Activated T-cell treated with anti-CD3 and anti-CD28 coated beads for 24 hours (primary cell): ENCODE measurements at regions not wholly inside any gene's neighbourhood (a gene's known extent, or its start where the extent isn't known, plus 50 kb on each side); places are given as distances from the start of the nearest gene placed in this dataset.

ENCODE experiments used
- DNase-seq: peaks from one replicate; pipeline ENCODE4 v3.0.0-alpha.2; 2020; ENCODE audit warnings: low read depth

- DNase-seq, result no peak
These were observed 575.8 kb downstream of the TOX3 start for GRCh38 chr16:51971184-51971583.

GRCh38 chr16:51968749-51969148, 578.2 kb downstream of the TOX3 start:
- DNase-seq, result no peak

- no peak for DNase-seq
These were observed 579.3 kb downstream of the TOX3 start for GRCh38 chr16:51967646-51968045.

DNA sequence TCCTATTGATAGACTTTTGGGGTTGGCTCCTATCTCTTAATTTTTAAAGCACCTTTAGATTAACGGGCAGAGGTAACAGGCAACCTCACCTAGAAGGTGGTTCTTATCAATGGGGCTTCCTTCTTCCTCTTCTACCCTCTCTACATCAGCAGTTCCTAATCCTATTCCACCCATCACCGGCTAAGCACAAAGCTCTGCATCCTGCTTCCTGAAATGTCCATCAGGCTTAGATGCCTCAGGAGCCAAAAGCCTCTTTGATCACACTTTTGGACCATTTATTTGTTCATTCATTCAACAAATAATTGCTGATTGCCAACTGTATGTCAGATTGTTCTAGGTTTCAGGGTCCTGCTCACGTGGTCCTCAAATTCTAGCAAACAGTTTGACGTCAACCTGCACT, 586.0 kb downstream of the TOX3 start:
- DNase-seq, result no peak

DNA sequence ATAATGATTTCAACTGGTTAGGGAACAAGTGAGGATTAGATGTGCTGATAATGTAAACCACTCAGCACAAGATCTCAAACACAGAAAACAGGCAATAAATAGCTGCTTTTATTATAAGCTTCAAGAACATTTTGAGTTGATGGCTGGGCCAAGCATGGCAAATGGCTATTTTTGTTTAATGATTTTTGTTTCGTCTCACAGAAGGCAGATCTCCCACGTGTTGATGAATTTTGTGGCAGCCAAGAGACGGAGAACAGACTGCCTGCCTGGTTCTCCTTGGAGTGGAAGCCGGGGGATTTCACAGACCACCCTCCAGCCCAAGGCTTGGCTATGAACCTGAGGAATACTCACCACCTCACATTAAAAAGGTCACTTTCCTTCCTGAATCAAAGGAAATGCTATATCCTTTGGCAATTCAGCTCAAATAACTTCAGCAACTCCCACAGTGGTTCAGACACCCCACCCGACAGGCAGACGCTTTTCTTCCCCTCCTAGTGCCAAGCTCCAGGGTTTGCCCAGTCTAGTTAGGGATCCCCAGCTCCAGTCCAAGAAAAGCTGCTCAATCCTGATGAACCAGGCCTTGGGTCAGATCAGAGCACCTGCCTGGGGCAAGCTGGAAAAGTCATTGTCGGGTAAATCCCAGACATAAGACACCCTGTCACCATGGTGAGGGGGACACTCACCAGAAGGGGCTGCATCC, 593.5 kb downstream of the TOX3 start:
- no peak for DNase-seq

GRCh38 chr16:51952500-51952899, 594.4 kb downstream of the TOX3 start:
- DNase-seq, result no peak

DNA sequence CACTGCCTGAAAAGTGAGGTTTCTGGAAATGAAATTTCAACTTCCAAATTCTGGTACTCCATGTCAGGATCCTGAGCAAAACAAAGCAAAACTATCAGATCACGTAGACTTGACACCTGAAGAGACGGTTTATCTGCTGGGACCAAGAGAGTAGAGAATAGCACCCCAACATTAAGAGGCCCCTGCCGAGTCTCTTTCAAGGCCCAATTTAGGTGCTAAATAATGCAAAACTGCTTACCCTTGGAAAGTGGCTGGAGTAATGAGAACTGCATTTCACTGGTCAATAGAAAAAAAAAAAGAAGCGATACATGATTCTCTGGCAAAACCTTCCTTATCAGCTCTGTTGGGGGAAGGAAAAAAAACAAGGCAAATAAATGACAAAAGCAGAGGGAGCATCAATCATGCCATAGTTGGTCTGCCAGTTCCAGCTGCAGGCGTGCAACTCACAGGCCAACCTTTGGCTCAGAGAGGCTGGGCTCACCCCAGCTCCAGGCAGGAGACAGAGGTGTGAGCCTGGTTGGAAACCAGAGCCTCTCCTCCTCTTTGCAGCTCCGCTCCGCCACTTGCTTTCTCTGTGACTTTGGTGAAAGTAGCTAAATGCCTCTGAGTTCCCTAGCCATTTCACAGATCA, 595.2 kb downstream of the TOX3 start:
- DNase-seq, result no peak

DNA sequence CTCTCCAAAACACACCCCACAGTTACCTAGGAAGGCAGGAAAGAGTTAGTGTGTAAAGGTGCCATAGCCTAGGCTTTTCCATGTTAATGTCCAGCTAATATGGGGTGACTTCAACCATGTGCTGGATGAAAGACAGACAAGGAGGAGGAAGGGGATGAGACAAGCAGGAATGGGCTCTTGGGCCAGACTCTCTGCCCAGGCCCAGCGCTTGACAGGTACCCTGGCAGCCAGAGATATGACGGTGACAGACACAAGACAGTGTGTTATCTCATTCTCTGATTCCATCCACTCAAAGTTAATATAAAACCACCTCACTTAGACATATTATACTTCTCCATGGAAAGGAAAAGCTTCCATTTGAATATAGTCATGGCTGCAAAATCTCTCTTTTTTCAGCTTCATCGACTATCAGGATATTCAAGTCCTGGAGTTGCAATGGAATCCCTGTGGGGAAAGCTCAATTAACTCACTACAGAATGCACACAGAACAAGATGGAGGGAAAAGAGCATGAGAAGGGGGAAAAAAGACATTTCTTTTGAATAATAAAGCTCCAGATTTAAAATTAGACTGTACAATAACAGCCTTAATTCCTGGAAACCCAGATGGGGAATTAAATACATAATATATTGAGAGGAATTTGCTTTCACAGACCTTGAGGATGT, 596.7 kb downstream of the TOX3 start:
- no peak for DNase-seq

DNA sequence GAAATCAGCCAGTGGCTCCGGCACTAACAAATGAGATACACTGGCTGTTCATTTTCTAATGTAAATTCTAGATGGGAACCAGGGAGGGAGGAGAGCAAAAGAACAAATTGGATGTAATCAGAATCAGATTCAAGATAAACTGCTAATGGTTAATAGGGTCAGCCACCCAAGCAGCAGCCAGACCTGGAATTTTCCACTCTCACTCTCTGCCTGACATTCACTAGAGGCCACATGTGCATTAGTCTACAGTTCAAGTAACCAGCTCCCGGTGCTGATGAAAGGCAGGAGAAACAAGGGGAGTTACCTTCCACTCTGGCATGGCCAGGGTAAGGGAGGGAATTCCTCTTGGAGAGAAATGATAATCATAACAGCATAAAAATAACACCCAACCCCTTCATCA, 597.7 kb downstream of the TOX3 start:
- DNase-seq, result no peak

DNA sequence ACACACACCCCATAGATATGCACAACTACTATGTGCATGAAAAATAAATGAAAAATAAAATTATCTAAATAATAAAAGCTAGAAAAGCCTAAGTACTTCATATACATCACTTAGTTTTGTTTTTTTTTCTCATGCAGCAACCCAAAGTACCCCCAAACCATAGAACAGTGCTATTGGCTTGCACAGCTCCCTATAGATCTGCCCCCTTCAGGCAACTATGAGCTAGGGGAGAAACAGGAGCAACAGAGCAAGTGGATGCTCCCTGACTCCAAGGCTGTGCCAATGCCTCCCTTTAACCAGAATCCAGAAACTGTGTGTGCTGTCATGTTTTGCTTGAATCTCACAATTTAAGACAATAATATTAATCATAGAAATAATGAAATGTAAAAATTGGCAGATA, 605.5 kb downstream of the TOX3 start:
- DNase-seq, result no peak

- DNase-seq, result no peak
These were observed 606.8 kb downstream of the TOX3 start for GRCh38 chr16:51940183-51940582.

GRCh38 chr16:51939378-51939871, 607.5 kb downstream of the TOX3 start:
- DNase-seq, result no peak

- no peak for DNase-seq
These were observed 608.1 kb downstream of the TOX3 start for GRCh38 chr16:51938861-51939260.

GRCh38 chr16:51937771-51938170, 609.2 kb downstream of the TOX3 start:
- DNase-seq, result no peak

DNA sequence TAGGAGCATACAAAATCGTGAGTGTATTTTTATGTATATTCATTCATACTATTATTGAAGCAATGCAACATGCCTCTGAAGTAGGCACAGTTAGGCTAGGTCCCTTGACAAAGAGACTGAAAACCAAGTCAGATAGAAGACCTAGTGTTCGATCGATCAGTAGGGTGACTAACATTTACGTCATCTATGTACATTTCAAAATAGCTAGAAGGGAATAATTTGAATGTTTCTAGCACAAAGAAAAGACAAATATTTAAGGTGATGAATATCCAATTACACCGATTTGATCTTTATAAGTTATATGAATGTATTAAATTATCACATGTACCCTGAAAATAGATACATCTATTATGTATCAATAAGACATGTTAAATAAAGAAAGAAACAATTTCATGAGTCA, 610.1 kb downstream of the TOX3 start:
- no peak for DNase-seq

DNA sequence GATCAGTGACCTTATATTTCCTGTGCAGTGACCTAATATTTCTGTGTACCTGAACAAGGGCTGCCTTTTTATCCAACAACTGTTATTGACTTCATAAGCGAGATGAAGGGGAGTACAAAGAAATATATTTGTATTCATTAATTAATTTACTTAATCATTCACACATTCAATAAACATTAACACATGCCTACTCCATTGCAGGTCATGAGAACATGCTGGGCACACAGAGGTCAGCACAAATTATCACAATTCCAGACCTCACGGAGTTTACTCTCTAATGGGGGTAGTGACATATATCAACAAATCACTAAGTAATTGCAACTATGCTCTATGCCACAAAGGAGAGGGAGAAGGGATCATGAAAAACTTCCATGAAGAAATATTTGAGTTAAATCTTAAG, 614.6 kb downstream of the TOX3 start:
- no peak for DNase-seq

DNA sequence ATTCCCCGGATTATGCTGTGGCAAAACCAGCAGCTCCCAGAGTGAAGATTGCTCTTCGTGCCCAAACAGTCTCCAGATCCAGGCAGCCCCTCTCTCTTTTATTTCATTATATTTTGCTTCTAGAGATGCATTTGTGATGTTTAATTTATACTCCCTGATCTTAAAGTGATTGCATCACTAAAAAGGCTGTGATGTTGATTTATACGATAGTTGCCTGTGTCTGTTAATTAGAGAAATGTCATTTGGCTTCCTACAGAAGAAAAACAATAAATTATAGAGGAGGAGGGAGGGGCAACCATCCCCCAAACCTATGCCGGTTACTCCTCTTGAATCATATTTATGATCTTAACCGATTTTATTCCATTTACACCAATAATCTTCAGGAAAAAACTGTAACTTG, 615.3 kb downstream of the TOX3 start:
- DNase-seq, result no peak

DNA sequence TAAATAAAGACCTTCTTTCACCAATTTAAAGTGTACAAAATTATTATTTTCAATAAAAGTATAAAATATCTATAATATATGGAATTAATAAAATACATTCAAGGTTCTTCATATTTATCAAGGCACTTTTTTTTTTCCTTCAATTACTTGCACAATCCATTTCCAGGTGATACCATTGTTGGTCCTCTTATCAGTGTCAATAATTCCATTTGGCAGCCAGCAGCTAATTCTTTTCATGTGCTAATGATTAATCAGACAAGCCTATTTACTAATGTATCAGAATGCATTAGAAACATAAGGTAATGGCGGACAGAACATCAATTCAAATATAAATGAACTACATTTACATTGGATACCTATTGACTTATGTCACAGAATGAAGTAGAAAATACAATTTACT, 622.2 kb downstream of the TOX3 start:
- no peak for DNase-seq

GRCh38 chr16:51922476-51922875, 624.5 kb downstream of the TOX3 start:
- DNase-seq, result no peak

GRCh38 chr16:51919736-51920135, 627.2 kb downstream of the TOX3 start:
- DNase-seq, result no peak

GRCh38 chr16:51916814-51917213, 630.1 kb downstream of the TOX3 start:
- no peak for DNase-seq

DNA sequence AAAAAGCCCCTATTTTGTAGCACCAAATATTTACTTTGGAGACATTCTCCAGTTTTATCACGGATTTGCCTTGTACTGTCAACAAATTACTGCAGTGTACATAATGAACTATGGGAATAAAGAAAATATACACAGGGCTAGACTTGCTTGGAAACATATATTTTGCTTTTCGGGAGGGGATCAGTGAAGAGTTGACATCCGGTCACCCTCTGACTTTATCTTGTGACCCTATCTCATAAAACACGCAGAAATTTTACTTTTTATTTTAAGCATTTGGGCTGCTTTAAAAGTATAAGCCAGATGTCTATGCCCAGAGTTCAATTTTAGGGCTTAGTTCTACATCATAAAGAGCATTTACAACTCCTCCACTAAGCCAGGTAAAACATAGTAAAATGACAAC, 630.7 kb downstream of the TOX3 start:
- DNase-seq, result no peak

DNA sequence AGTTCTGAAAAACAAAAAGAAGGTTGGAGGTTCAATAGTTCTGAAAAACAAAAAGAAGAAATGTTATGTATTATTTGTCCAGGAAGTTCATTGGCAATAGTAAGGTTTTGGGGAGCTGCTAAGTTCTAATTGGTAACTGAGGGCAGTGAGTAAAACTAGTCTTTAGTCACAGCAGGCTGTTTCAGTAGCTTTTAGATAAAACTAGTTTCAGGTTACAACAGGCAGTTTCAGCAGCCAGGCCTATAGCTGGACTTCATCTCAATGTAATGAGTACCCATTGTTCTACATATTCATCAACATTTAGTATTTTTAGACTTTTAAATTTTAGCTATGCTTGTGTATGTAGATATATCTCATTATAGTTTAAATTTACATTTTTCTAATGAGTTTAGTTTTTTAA, 639.3 kb downstream of the TOX3 start:
- no peak for DNase-seq
